GM13977 (cell line): ENCODE measurements at regions not wholly inside any gene's neighbourhood (a gene's known extent, or its start where the extent isn't known, plus 50 kb on each side); places are given as distances from the start of the nearest gene placed in this dataset.
"Not testable (repeated sequence)": the region's sequence is repeated elsewhere in the genome, so short reads cannot be mapped to it uniquely, and the experiment has no call there.

Source experiments
- DNase-seq: peaks from one replicate; pipeline ENCODE4 v3.0.0; 2012; ENCODE audit warnings: low spot score
- in situ Hi-C: fragments of 300-500 bp; cut with MboI; formaldehyde crosslinking; loops from one replicate; pipeline ENCODE4 v1.12.0; 2022; ENCODE audit warnings: low sequenced_read_pairs, low pct_unique_long_range_greater_than_20kb, mixed read lengths, inconsistent platforms; ENCODE audit not compliant: unreplicated experiment
- TF ChIP-seq, protein P1 (sequence below): IDR thresholded peaks from 2 replicates; pipeline ENCODE4 v1.5.1; 2012; ENCODE audit warnings: mild to moderate bottlenecking, control low read depth; ENCODE audit not compliant: insufficient read depth; ENCODE audit errors: extremely low read depth, missing control alignments

DNA sequence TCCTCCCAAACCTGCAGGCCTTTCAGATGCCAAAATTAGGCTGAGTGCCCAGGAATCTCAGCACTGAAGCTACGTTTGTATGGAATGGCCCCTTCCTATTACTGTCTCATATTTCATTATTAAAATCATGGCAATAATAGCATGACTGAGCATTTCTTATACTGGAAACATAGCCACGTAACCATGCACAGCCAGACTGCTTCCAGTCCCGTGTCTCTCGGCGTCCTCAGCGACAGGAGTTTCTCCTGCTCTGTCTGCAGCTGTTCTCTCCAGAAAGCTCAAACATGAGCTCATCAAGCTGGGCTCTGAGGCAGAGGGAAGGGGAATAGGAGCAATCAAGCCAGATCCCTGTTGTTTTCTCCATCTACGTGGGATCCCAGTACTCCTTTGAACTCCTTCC, 104.0 kb downstream of the CDC7 start:
- in situ Hi-C loops: no loop called here
- no peak for DNase-seq
- TF ChIP-seq, protein P1, sequence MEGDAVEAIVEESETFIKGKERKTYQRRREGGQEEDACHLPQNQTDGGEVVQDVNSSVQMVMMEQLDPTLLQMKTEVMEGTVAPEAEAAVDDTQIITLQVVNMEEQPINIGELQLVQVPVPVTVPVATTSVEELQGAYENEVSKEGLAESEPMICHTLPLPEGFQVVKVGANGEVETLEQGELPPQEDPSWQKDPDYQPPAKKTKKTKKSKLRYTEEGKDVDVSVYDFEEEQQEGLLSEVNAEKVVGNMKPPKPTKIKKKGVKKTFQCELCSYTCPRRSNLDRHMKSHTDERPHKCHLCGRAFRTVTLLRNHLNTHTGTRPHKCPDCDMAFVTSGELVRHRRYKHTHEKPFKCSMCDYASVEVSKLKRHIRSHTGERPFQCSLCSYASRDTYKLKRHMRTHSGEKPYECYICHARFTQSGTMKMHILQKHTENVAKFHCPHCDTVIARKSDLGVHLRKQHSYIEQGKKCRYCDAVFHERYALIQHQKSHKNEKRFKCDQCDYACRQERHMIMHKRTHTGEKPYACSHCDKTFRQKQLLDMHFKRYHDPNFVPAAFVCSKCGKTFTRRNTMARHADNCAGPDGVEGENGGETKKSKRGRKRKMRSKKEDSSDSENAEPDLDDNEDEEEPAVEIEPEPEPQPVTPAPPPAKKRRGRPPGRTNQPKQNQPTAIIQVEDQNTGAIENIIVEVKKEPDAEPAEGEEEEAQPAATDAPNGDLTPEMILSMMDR: no peak

DNA sequence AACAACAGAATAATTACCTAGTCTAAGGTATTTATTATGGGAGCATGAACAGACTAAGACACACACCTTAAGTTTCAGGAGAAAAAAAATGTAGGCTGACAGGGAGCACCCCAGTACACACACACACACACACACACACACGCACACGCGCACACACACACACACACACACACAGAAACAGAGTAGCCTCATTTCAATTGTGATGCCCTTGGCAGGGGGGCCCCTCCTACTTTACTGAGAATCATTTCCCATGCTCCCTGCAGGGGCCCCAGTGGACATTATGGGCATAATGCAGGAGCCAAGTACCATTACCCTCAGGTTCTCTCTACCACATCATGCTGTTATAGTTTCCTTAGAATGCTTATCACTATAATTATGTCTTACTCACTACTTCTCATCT, 104.9 kb downstream of the CDC7 start:
- in situ Hi-C loops: no loop called here
- TF ChIP-seq, protein P1: no peak
- DNase-seq: no peak

DNA sequence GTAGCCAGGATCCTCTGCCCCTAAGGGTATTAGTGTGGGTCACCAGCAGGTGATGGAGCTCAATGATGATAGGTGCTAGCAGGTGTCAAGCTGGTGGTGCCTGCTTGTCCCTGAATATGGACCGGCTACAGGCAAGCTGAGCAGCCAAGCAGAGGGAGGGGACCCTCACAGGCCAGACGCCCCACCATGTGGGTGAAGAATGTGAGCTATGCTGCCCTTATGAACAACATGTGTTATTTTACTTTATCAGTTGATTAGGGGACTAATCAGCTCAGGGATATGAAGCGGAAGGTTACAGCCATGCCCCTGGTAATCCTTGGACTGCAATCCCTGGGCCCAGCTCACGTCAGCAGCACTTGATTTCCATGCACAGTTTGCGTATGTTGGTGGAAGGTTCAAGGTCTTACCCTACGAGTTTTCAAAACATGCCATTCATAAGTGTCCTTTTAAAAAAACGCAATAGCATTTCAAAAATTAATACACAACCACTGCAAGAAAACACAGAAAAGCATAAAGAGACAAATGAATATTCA, 106.0 kb downstream of the CDC7 start:
- DNase-seq: no peak
- TF ChIP-seq, protein P1: no peak
- in situ Hi-C loops: no loop called here

DNA sequence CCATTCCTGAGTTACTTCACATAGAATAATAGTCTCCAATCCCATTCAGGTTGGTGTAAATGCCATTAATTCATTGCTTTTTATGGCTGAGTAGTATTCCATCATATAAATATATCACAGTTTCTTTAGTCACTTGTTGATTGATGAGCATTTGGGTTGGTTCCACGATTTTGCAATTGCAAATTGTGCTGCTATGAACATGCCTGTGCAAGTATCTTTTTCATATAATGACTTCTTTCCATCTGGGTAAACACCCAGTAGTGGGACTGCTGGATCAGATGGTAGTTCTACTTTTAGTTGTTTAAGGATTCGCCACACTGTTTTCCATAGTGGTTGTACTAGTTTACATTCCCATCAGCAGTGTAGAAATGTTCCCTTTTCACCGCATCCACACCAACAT, 107.0 kb downstream of the CDC7 start:
- in situ Hi-C loops, DNase-seq: not testable (repeated sequence)

DNA sequence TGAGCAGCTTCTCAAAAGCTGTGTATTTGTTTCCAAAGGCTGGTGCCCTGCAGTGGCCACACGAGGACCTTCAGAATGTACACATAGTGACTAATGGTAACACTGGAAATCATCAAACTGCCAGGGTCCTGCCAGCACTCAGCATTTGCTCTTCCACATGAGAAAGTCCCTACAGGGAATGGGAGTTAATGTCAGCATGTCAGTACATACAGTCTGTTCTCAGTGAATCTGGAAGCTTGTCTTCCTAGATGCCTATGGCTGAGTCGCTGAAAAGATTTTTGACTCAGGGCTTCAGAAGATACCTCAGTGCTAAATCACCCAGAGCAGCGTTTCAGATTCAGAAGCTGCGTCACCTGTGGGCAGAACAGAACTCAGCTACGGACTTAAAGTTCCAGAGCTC, 108.2 kb downstream of the CDC7 start:
- in situ Hi-C loops: no loop called here
- TF ChIP-seq, protein P1: no peak
- DNase-seq: no peak

DNA sequence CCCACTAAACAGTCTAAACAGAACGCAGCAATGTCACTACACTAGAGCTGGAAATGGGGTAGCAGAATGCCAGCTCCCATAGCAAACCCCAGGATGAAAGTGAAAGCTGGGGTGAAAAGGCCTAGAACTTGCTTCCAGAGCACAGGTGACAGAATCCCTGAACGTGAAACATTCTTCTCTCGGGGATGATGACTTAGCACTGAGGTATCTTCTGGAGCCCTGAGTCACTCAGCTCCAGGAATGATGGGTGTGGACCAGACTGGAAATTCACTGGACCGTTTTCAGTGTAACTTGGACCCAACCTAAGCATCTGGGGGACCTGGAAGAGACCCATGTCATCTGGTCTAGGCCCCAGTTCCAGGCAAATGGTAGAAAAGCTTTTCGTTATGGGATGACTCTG, 108.9 kb downstream of the CDC7 start:
- TF ChIP-seq, protein P1: no peak
- DNase-seq: no peak
- in situ Hi-C loops: no loop called here

DNA sequence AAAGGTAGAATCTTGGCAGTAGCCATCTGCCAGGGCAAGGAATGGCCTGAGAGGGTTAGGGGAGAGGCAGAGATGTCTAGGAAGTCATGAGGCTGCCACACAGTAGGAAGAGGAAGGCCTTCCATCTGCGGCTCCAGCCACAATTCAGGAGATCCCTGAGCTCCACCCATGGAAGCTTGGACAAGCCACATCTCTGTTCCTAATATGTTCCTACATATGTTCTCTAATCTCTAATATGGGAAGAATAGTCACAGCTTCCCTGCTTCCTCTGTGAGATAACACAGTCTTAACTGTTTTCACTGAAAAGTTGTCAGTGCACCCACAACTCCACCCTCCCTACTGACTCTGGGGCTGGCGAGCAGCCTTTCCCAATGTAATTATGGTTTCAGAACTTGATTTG, 109.5 kb downstream of the CDC7 start:
- DNase-seq: no peak
- TF ChIP-seq, protein P1: no peak
- in situ Hi-C loops: no loop called here
